ENCODE measurements at regions not wholly inside any gene's neighbourhood (a gene's known extent, or its start where the extent isn't known, plus 50 kb on each side); places are given as distances from the start of the nearest gene placed in this dataset.

- Histone ChIP-seq H3K27ac (replicated peaks) (no peak overlapping the region), H3K4me1 (peaks cover 17% of the 10 kb centered on the region), H3K27me3 (ENCODE audit: low read depth) (peaks cover 76% of the 10 kb centered on the region), H3K4me3 (no peak overlapping the region), H3K9me3 (replicated peaks) (no peaks in the 10 kb centered on the region), H3K36me3 (no peaks in the 10 kb centered on the region)
- intact Hi-C loops (cut with micrococcal nuclease): no loop called here
- DNase-seq: no peak
- TF ChIP-seq CTCF (IDR thresholded peaks at IDR 0.05; ENCODE audit: borderline replicate concordance): no peak
Observed at GRCh38 chr1:5752746-5753548, 239.3 kb downstream of the NPHP4 start.

- Histone ChIP-seq H3K36me3 (no peaks in the 10 kb centered on the region), H3K4me1 (peaks cover 17% of the 10 kb centered on the region), H3K9me3 (replicated peaks) (no peaks in the 10 kb centered on the region), H3K4me3 (no peak overlapping the region), H3K27ac (replicated peaks) (no peak overlapping the region), H3K27me3 (ENCODE audit: low read depth) (peaks cover 74% of the 10 kb centered on the region)
- TF ChIP-seq CTCF (IDR thresholded peaks at IDR 0.05; ENCODE audit: borderline replicate concordance): no peak
- DNase-seq: no peak
- intact Hi-C loops (cut with micrococcal nuclease): no loop called here
Observed at GRCh38 chr1:5751833-5752745, 240.1 kb downstream of the NPHP4 start.

- Histone ChIP-seq H3K27me3 (ENCODE audit: low read depth) (peaks cover 79% of the 10 kb centered on the region), H3K36me3 (no peaks in the 10 kb centered on the region), H3K4me1 (peaks cover 17% of the 10 kb centered on the region)
Observed at GRCh38 chr1:5751163-5751540, 241.1 kb downstream of the NPHP4 start.

GRCh38 chr1:5750186-5751162, 241.8 kb downstream of the NPHP4 start:
- DNase-seq: no peak
- H3K27me3 ChIP-seq (ENCODE audit: low read depth): peaks cover 86% of the 10 kb centered on the region

More at GRCh38 chr1:5751163-5751540, 241.1 kb downstream of the NPHP4 start:
- TF ChIP-seq CTCF (IDR thresholded peaks at IDR 0.05; ENCODE audit: borderline replicate concordance): no peak
- DNase-seq: no peak
- intact Hi-C loops (cut with micrococcal nuclease): no loop called here
- Histone ChIP-seq H3K9me3 (replicated peaks) (no peaks in the 10 kb centered on the region), H3K27ac (replicated peaks) (no peak overlapping the region), H3K4me3 (no peak overlapping the region)

More at GRCh38 chr1:5750186-5751162, 241.8 kb downstream of the NPHP4 start:
- Histone ChIP-seq H3K36me3 (no peaks in the 10 kb centered on the region), H3K9me3 (replicated peaks) (no peaks in the 10 kb centered on the region), H3K27ac (replicated peaks) (no peak overlapping the region), H3K4me1 (peaks cover 17% of the 10 kb centered on the region), H3K4me3 (no peak overlapping the region)
- intact Hi-C loops (cut with micrococcal nuclease): no loop called here
- no peak for TF ChIP-seq CTCF (IDR thresholded peaks at IDR 0.05; ENCODE audit: borderline replicate concordance)
